A673 (cell line): ENCODE measurements at regions not wholly inside any gene's neighbourhood (a gene's known extent, or its start where the extent isn't known, plus 50 kb on each side); places are given as distances from the start of the nearest gene placed in this dataset.

Experiments
- BruUV-seq: library from RNA; stranded (reverse); fragments of 400-500 nt; replicated peaks from 2 replicates; lab custom pipeline; 2021; lab: Mats Ljungman, UMichigan
- CTCF ChIA-PET: fragments of 300-600 bp; sonication (Branson Sonifier 250); formaldehyde crosslinking; loops from one replicate; lab custom pipeline; 2022; ENCODE audit warnings: antibody characterized with exemption; lab: Charles Lee
- POLR2A ChIA-PET: fragments of 300-600 bp; sonication (Branson Sonifier 250); formaldehyde crosslinking; loops from one replicate; lab custom pipeline; 2022; ENCODE audit warnings: antibody characterized with exemption; ENCODE audit not compliant: low non-redundant PET; lab: Charles Lee
- DNase-seq: peaks from one replicate; pipeline ENCODE4 v3.0.0-alpha.2; 2015; ENCODE audit warnings: low spot score
- H3K27ac ChIP-seq: fragments of 200-600 bp; sonication (generic); 2 replicates; pipeline ENCODE4 v1.5.1; 2016; ENCODE audit warnings: mixed run types, low read depth, mild to moderate bottlenecking, mixed read lengths, antibody characterized with exemption, low read length; ENCODE audit not compliant: poor library complexity, severe bottlenecking
- H3K27me3 ChIP-seq: fragments of 200-600 bp; sonication (generic); replicated peaks from 2 replicates; pipeline ENCODE4 v1.6.1; 2017; ENCODE audit warnings: mixed run types, low read depth, mild to moderate bottlenecking, mixed read lengths, antibody characterized with exemption, low read length; ENCODE audit not compliant: insufficient read depth, poor library complexity
- H3K36me3 ChIP-seq: fragments of 200-600 bp; sonication (generic); 2 replicates; pipeline ENCODE4 v1.6.1; 2016; ENCODE audit warnings: mixed run types, mild to moderate bottlenecking, mixed read lengths, antibody characterized with exemption, low read length; ENCODE audit not compliant: insufficient read depth, poor library complexity, severe bottlenecking
- H3K4me1 ChIP-seq: fragments of 200-600 bp; sonication (generic); 2 replicates; pipeline ENCODE4 v1.6.1; 2017; ENCODE audit warnings: mixed run types, mild to moderate bottlenecking, mixed read lengths, antibody characterized with exemption, low read length; ENCODE audit not compliant: insufficient read depth, poor library complexity, severe bottlenecking
- H3K4me3 ChIP-seq: fragments of 200-600 bp; sonication (generic); 2 replicates; pipeline ENCODE4 v1.5.1; 2016; ENCODE audit warnings: low read depth, mixed run types, mild to moderate bottlenecking, mixed read lengths, low read length; ENCODE audit not compliant: poor library complexity, severe bottlenecking
- H3K9me3 ChIP-seq: fragments of 200-600 bp; sonication (generic); 2 replicates; pipeline ENCODE4 v1.6.1; 2016; ENCODE audit warnings: mixed run types, low read depth, mild to moderate bottlenecking, mixed read lengths, antibody characterized with exemption, low read length; ENCODE audit not compliant: poor library complexity, severe bottlenecking
- CTCF ChIP-seq: fragments of 300-800, 200-600 bp; sonication (generic); conservative IDR thresholded peaks from 2 replicates; pipeline ENCODE4 v1.5.1; 2017; ENCODE audit warnings: low read depth, mild to moderate bottlenecking, antibody characterized with exemption, low read length, moderate library complexity, mixed read lengths
- EZH2 ChIP-seq: fragments of 200-600 bp; sonication (generic); IDR thresholded peaks from 2 replicates; pipeline ENCODE4 v1.6.1; 2017; ENCODE audit warnings: borderline replicate concordance, low read depth, mild to moderate bottlenecking, mixed read lengths, antibody characterized with exemption, low read length; ENCODE audit not compliant: poor library complexity, severe bottlenecking
- intact Hi-C: fragments of 100-400 bp; cut with micrococcal nuclease; formaldehyde crosslinking; loops from one replicate; pipeline ENCODE4 v1.10.0; 2022; ENCODE audit not compliant: unreplicated experiment

GRCh38 chr15:93232845-93233244 lies 143.8 kb upstream of the RGMA start:
- BruUV-seq: no TSS peak
- Histone ChIP-seq H3K9me3 (no peaks in the 10 kb centered on the region), H3K4me3 (no peak overlapping the region), H3K4me1 (no peaks in the 10 kb centered on the region), H3K27ac (no peak overlapping the region), H3K36me3 (no peaks in the 10 kb centered on the region), H3K27me3 (no peaks in the 10 kb centered on the region)
- ChIA-PET CTCF (no interaction called here), POLR2A (no interaction called here)
- DNase-seq: no peak
- TF ChIP-seq EZH2 (no peak), CTCF (no peak)
- intact Hi-C loops: no loop called here

- BruUV-seq: no TSS peak
- no peaks in the 10 kb centered on the region for H3K9me3 ChIP-seq
- no peaks in the 10 kb centered on the region for H3K36me3 ChIP-seq
- ChIA-PET POLR2A (no interaction called here), CTCF (no interaction called here)
- DNase-seq: no peak
- no peaks in the 10 kb centered on the region for H3K27me3 ChIP-seq
- H3K27ac ChIP-seq: no peak overlapping the region
- no peak overlapping the region for H3K4me3 ChIP-seq
- TF ChIP-seq CTCF (no peak), EZH2 (no peak)
- H3K4me1 ChIP-seq: no peaks in the 10 kb centered on the region
- intact Hi-C loops: no loop called here
These were observed 143.0 kb upstream of the RGMA start for GRCh38 chr15:93231994-93232393.

GRCh38 chr15:93231261-93231925 lies 142.4 kb upstream of the RGMA start:
- H3K4me3 ChIP-seq: no peak overlapping the region
- H3K4me1 ChIP-seq: no peaks in the 10 kb centered on the region
- TF ChIP-seq EZH2 (no peak), CTCF (no peak)
- no peaks in the 10 kb centered on the region for H3K9me3 ChIP-seq
- no peak overlapping the region for H3K27ac ChIP-seq
- ChIA-PET CTCF (no interaction called here), POLR2A (no interaction called here)
- no peaks in the 10 kb centered on the region for H3K36me3 ChIP-seq
- intact Hi-C loops: no loop called here
- no peaks in the 10 kb centered on the region for H3K27me3 ChIP-seq
- no peak for DNase-seq
- no TSS peak for BruUV-seq
